Prostate gland (tissue), 2 donors: ENCODE measurements at regions not wholly inside any gene's neighbourhood (a gene's known extent, or its start where the extent isn't known, plus 50 kb on each side); places are given as distances from the start of the nearest gene placed in this dataset.

ENCODE experiments used
- DNase-seq: peaks from one replicate; pipeline ENCODE4 v3.0.0-alpha.2; 2019; ENCODE audit warnings: low spot score
- H3K27ac ChIP-seq, 2 donors: fragments of 200-600 bp; sonication (generic); 2 replicates each; pipeline ENCODE4 v1.5.1; 2017 to 2019
- H3K27me3 ChIP-seq: fragments of 200-600 bp; sonication (generic); replicated peaks from 2 replicates; pipeline ENCODE4 v1.5.1; 2019; ENCODE audit not compliant: insufficient read depth
- H3K36me3 ChIP-seq, 2 donors: fragments of 200-600 bp; sonication (generic); 1 replicate in 1 of 2; 2 replicates in 1 of 2; pipeline versions ENCODE4 v1.5.1 to v1.8.1; 2017 to 2019
- H3K4me1 ChIP-seq: fragments of 200-600 bp; sonication (generic); replicated peaks from 2 replicates; pipeline ENCODE4 v1.5.1; 2019
- H3K4me3 ChIP-seq, 2 donors: fragments of 200-600 bp; sonication (generic); 2 replicates each; pipeline ENCODE4 v1.5.1; 2017 to 2019
- H3K9me3 ChIP-seq: fragments of 200-600 bp; sonication (generic); 2 replicates; pipeline ENCODE4 v1.5.1; 2017
- POLR2A ChIP-seq: fragments of 450-650 bp; IDR thresholded peaks from one replicate; pipeline ENCODE4 v1.6.1; 2016; ENCODE audit warnings: antibody characterized with exemption, mild to moderate bottlenecking
- POLR2AphosphoS5 ChIP-seq: sonication (generic); formaldehyde crosslinking; IDR thresholded peaks from one replicate; pipeline ENCODE4 v1.6.1; 2017; ENCODE audit warnings: antibody characterized with exemption
- WGBS: methylation state at CpG from one replicate; pipeline ENCODE4 v1.1.5; 2018; 5-methylcytosine and 5-hydroxymethylcytosine counted together
- intact Hi-C: fragments of 100-400 bp; cut with DNase I; formaldehyde crosslinking; loops from one replicate; pipeline ENCODE4 v1.14.2; 2022
- TF ChIP-seq, protein P1 (sequence below), 4 experiments: fragments of 200-600 bp in 2 of 4; fragments of 450-650 bp in 2 of 4; sonication (generic) in 2 of 4; IDR thresholded peaks; 1 replicate in 3 of 4; 2 replicates in 1 of 4; pipeline ENCODE4 v1.5.1; 2016 to 2019; ENCODE audit warnings: antibody characterized with exemption in 4 of 4, mild to moderate bottlenecking in 2 of 4, moderate library complexity in 2 of 4

DNA sequence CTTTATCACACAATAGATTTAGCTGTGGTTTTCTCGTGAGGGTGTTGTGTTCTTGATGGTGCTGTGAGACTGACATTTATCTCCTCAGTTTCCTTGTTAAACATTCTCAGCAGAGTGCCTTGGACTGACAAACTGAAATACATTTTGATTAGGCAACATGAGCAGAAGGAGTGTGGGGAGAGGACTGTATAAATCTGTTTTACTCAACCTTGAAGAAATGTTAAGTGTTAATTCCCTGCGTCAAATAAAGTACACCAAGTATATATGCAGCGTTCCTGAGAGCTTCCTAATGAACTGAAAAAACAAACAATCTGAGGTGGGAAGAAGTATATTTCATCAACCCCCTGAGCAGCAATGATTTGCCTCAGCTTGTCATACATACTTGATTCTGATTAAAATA lies 540.3 kb upstream of the B3GALT2 start:
- Histone ChIP-seq H3K9me3 (no peaks in the 10 kb centered on the region), H3K27me3 (no peaks in the 10 kb centered on the region), H3K4me1 (no peaks in the 10 kb centered on the region), H3K27ac (no peak overlapping the region), H3K4me3 (no peak overlapping the region), H3K36me3 (no peaks in the 10 kb centered on the region)
- WGBS: 53% methylated on average over 3 of the region's 3 CpGs
- no peak for DNase-seq
- intact Hi-C loops: no loop called here
- TF ChIP-seq POLR2A (no peak), POLR2AphosphoS5 (no peak)
- TF ChIP-seq, protein P1, sequence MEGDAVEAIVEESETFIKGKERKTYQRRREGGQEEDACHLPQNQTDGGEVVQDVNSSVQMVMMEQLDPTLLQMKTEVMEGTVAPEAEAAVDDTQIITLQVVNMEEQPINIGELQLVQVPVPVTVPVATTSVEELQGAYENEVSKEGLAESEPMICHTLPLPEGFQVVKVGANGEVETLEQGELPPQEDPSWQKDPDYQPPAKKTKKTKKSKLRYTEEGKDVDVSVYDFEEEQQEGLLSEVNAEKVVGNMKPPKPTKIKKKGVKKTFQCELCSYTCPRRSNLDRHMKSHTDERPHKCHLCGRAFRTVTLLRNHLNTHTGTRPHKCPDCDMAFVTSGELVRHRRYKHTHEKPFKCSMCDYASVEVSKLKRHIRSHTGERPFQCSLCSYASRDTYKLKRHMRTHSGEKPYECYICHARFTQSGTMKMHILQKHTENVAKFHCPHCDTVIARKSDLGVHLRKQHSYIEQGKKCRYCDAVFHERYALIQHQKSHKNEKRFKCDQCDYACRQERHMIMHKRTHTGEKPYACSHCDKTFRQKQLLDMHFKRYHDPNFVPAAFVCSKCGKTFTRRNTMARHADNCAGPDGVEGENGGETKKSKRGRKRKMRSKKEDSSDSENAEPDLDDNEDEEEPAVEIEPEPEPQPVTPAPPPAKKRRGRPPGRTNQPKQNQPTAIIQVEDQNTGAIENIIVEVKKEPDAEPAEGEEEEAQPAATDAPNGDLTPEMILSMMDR (IDR thresholded peaks at IDR 0.05): no peak

DNA sequence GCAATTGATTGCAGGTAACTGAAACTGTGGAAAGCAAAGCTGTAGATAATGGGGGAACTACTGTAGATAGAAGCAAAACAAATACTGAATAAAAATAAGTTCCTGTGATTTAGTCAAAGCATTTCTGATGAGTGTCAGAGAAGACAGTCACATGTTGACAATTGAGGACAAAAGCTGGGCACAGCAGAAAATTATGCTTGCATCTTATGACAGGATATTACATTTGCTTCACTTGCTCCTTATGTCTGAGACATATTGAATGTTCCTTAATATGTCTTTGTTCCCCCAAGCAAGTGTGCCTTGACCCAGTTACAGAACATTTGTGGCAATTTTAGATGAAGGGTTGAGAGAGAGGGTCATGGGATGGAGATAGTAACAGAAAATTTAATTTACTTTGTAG lies 526.0 kb upstream of the B3GALT2 start:
- intact Hi-C loops: no loop called here

DNA sequence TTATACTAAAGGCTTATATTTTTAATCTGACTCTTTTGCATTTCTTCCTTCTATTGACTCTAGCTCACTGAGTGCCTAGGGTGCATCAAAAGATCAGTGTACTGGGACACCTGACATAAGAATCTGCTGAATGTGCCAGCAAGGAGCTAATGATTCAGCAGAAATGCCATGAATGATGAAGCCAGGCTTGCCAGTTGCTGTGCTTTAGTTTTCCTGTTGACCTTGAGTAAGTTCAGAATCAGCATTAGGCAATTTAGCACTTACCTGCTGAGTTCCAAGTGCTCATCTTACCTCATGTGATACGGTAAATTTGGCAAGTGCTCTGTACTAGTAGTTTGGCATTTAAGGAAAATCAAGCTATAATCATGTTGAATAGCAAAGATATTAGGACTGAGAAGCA lies 523.2 kb upstream of the B3GALT2 start:
- 100% methylated on average over 1 of the region's 1 CpG for whole genome bisulfite sequencing
- Histone ChIP-seq H3K4me1 (no peaks in the 10 kb centered on the region), H3K9me3 (no peaks in the 10 kb centered on the region), H3K27me3 (no peaks in the 10 kb centered on the region), H3K27ac (no peak overlapping the region), H3K4me3 (no peak overlapping the region), H3K36me3 (no peaks in the 10 kb centered on the region)
- TF ChIP-seq POLR2A (no peak), POLR2AphosphoS5 (no peak)
- TF ChIP-seq, protein P1 (IDR thresholded peaks at IDR 0.05): no peak
- intact Hi-C loops: no loop called here
- DNase-seq: no peak

More for the DNA sequence above, 526.0 kb upstream of the B3GALT2 start:
- no peak overlapping the region for H3K27ac ChIP-seq
- no peaks in the 10 kb centered on the region for H3K9me3 ChIP-seq
- H3K4me1 ChIP-seq: no peaks in the 10 kb centered on the region
- no peak for DNase-seq
- H3K27me3 ChIP-seq: no peaks in the 10 kb centered on the region
- no peaks in the 10 kb centered on the region for H3K36me3 ChIP-seq
- H3K4me3 ChIP-seq: no peak overlapping the region
- TF ChIP-seq POLR2AphosphoS5: no peak
- TF ChIP-seq, protein P1 (IDR thresholded peaks at IDR 0.05): no peak
- no peak for TF ChIP-seq POLR2A

DNA sequence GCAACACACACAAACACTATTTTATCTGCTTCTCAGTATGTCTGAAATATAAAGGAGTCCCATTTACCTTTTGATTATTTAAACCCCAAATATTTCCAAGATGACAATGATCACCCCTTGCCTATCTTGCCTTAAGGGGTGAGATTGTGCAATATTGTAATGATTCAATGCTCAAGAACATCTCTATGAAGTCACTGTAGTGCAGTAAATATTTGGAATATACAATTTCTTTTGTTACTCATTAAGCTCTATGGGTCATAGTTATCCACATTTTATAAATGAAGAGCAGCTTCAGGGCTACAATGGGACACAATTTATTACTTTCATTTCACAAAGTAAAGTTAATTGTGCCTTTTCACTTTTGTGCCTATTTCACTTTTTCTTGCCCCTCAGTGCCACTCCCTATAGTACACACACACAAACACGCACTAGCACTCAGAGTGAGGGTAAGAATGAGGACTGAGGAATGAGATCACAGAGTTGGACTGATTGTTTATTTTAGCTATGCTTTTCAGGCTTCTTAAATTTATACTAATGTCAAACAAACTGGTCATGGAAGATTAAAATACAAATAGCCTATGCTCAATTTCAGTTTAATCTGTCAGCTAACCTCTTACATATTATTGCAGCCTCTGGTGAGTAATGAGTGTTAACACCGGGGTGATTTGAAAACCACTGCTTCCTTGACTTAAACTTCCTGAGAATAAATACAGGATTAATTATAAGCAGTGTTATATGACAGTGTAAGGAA lies 521.0 kb upstream of the B3GALT2 start:
- H3K4me3 ChIP-seq: no peak overlapping the region
- H3K4me1 ChIP-seq: no peaks in the 10 kb centered on the region
- no peaks in the 10 kb centered on the region for H3K36me3 ChIP-seq
- H3K27me3 ChIP-seq: no peaks in the 10 kb centered on the region
- no peaks in the 10 kb centered on the region for H3K9me3 ChIP-seq
- no peak overlapping the region for H3K27ac ChIP-seq
- no peak for DNase-seq
- 36% methylated on average over 2 of the region's 2 CpGs for WGBS
- TF ChIP-seq POLR2A: no peak
- TF ChIP-seq, protein P1 (IDR thresholded peaks at IDR 0.05): no peak
- no peak for TF ChIP-seq POLR2AphosphoS5
- intact Hi-C loops: no loop called here

DNA sequence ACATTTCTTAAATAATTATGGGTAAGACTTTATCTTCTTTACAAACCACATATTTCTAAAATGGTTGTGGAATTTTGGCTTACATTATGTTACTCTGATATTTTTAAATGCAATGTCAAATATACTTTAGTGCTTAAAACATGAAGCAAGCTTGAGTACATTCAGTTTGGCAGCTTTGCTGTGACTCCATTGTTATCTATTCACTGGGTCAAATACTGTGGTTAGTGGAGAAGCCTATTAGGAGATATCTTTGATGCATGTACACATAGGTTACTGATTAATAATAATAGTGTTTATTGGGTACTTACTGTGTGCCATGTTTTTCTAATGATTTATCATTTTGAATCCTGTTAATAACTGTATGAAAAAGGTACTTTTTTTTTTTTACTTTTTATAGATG lies 520.4 kb upstream of the B3GALT2 start:
- no peak for TF ChIP-seq POLR2AphosphoS5
- TF ChIP-seq, protein P1 (IDR thresholded peaks at IDR 0.05): no peak
- TF ChIP-seq POLR2A: no peak
- Histone ChIP-seq H3K4me1 (no peaks in the 10 kb centered on the region), H3K27ac (no peak overlapping the region), H3K9me3 (no peaks in the 10 kb centered on the region), H3K36me3 (no peaks in the 10 kb centered on the region), H3K27me3 (no peaks in the 10 kb centered on the region), H3K4me3 (no peak overlapping the region)
- DNase-seq: no peak
- intact Hi-C loops: no loop called here
